ENCODE measurements at regions not wholly inside any gene's neighbourhood (a gene's known extent, or its start where the extent isn't known, plus 50 kb on each side); places are given as distances from the start of the nearest gene placed in this dataset.

- Histone ChIP-seq H3K9me3 (ENCODE audit: low read depth, low read length) (no peaks in the 10 kb centered on the region), H3K4me1 (ENCODE audit: insufficient read depth, low read length) (peaks cover 51% of the 10 kb centered on the region), H3K4me3 (ENCODE audit: low read length) (no peak overlapping the region), H3K27me3 (ENCODE audit: insufficient read depth, low read length) (no peaks in the 10 kb centered on the region)
These were observed 95.5 kb downstream of the CEBPB start for GRCh38 chr20:50286174-50286511.

GRCh38 chr20:50286609-50287008 lies 96.0 kb downstream of the CEBPB start:
- no peaks in the 10 kb centered on the region for H3K9me3 ChIP-seq (ENCODE audit: low read depth, low read length)
- no peak overlapping the region for H3K4me3 ChIP-seq (ENCODE audit: low read length)
- peaks cover 54% of the 10 kb centered on the region for H3K4me1 ChIP-seq (ENCODE audit: insufficient read depth, low read length)
- H3K27me3 ChIP-seq (ENCODE audit: insufficient read depth, low read length) = no peaks in the 10 kb centered on the region

- Histone ChIP-seq H3K27me3 (ENCODE audit: insufficient read depth, low read length) (no peaks in the 10 kb centered on the region), H3K4me1 (ENCODE audit: insufficient read depth, low read length) (peaks cover 54% of the 10 kb centered on the region), H3K9me3 (ENCODE audit: low read depth, low read length) (no peaks in the 10 kb centered on the region)
These were observed 96.9 kb downstream of the CEBPB start for GRCh38 chr20:50287512-50287911.

GRCh38 chr20:50288128-50288623 lies 97.5 kb downstream of the CEBPB start:
- Histone ChIP-seq H3K27me3 (ENCODE audit: insufficient read depth, low read length) (no peaks in the 10 kb centered on the region), H3K4me1 (ENCODE audit: insufficient read depth, low read length) (peaks cover 54% of the 10 kb centered on the region), H3K9me3 (ENCODE audit: low read depth, low read length) (no peaks in the 10 kb centered on the region), H3K4me3 (ENCODE audit: low read length) (no peak overlapping the region)

More at GRCh38 chr20:50287512-50287911, 96.9 kb downstream of the CEBPB start:
- no peak overlapping the region for H3K4me3 ChIP-seq (ENCODE audit: low read length)

GRCh38 chr20:50289581-50289980 lies 99.0 kb downstream of the CEBPB start:
- Histone ChIP-seq H3K9me3 (ENCODE audit: low read depth, low read length) (no peaks in the 10 kb centered on the region), H3K4me1 (ENCODE audit: insufficient read depth, low read length) (peaks cover 43% of the 10 kb centered on the region), H3K4me3 (ENCODE audit: low read length) (no peak overlapping the region), H3K27me3 (ENCODE audit: insufficient read depth, low read length) (no peaks in the 10 kb centered on the region)

GRCh38 chr20:50290112-50290511 lies 99.5 kb downstream of the CEBPB start:
- Histone ChIP-seq H3K27me3 (ENCODE audit: insufficient read depth, low read length) (no peaks in the 10 kb centered on the region), H3K4me1 (ENCODE audit: insufficient read depth, low read length) (peaks cover 38% of the 10 kb centered on the region), H3K4me3 (ENCODE audit: low read length) (no peak overlapping the region), H3K9me3 (ENCODE audit: low read depth, low read length) (no peaks in the 10 kb centered on the region)

- Histone ChIP-seq H3K9me3 (ENCODE audit: low read depth, low read length) (no peaks in the 10 kb centered on the region), H3K4me1 (ENCODE audit: insufficient read depth, low read length) (peaks cover 31% of the 10 kb centered on the region), H3K4me3 (ENCODE audit: low read length) (no peak overlapping the region), H3K27me3 (ENCODE audit: insufficient read depth, low read length) (no peaks in the 10 kb centered on the region)
These were observed 100.2 kb downstream of the CEBPB start for GRCh38 chr20:50290808-50291207.

GRCh38 chr20:50291254-50292078 lies 100.8 kb downstream of the CEBPB start:
- Histone ChIP-seq H3K4me1 (ENCODE audit: insufficient read depth, low read length) (peaks cover 26% of the 10 kb centered on the region), H3K4me3 (ENCODE audit: low read length) (no peak overlapping the region), H3K27me3 (ENCODE audit: insufficient read depth, low read length) (no peaks in the 10 kb centered on the region), H3K9me3 (ENCODE audit: low read depth, low read length) (no peaks in the 10 kb centered on the region)

GRCh38 chr20:50292079-50292590 lies 101.5 kb downstream of the CEBPB start:
- H3K4me1 ChIP-seq (ENCODE audit: insufficient read depth, low read length) = peaks cover 32% of the 10 kb centered on the region
- no peak overlapping the region for H3K4me3 ChIP-seq (ENCODE audit: low read length)
- H3K27me3 ChIP-seq (ENCODE audit: insufficient read depth, low read length) = no peaks in the 10 kb centered on the region
- no peaks in the 10 kb centered on the region for H3K9me3 ChIP-seq (ENCODE audit: low read depth, low read length)

GRCh38 chr20:50292591-50293283 lies 102.1 kb downstream of the CEBPB start:
- Histone ChIP-seq H3K9me3 (ENCODE audit: low read depth, low read length) (no peaks in the 10 kb centered on the region), H3K4me3 (ENCODE audit: low read length) (no peak overlapping the region), H3K27me3 (ENCODE audit: insufficient read depth, low read length) (no peaks in the 10 kb centered on the region), H3K4me1 (ENCODE audit: insufficient read depth, low read length) (peaks cover 38% of the 10 kb centered on the region)

- H3K4me3 ChIP-seq (ENCODE audit: low read length) = no peak overlapping the region
- H3K27me3 ChIP-seq (ENCODE audit: insufficient read depth, low read length) = no peaks in the 10 kb centered on the region
- H3K4me1 ChIP-seq (ENCODE audit: insufficient read depth, low read length) = peaks cover 46% of the 10 kb centered on the region
- no peaks in the 10 kb centered on the region for H3K9me3 ChIP-seq (ENCODE audit: low read depth, low read length)
These were observed 102.9 kb downstream of the CEBPB start for GRCh38 chr20:50293284-50294139.

- H3K4me1 ChIP-seq (ENCODE audit: insufficient read depth, low read length) = peaks cover 51% of the 10 kb centered on the region
- no peaks in the 10 kb centered on the region for H3K9me3 ChIP-seq (ENCODE audit: low read depth, low read length)
- H3K4me3 ChIP-seq (ENCODE audit: low read length) = no peak overlapping the region
- H3K27me3 ChIP-seq (ENCODE audit: insufficient read depth, low read length) = no peaks in the 10 kb centered on the region
These were observed 103.8 kb downstream of the CEBPB start for GRCh38 chr20:50294164-50295088.

GRCh38 chr20:50295345-50295744 lies 104.7 kb downstream of the CEBPB start:
- Histone ChIP-seq H3K4me1 (ENCODE audit: insufficient read depth, low read length) (peaks cover 51% of the 10 kb centered on the region), H3K9me3 (ENCODE audit: low read depth, low read length) (no peaks in the 10 kb centered on the region), H3K27me3 (ENCODE audit: insufficient read depth, low read length) (no peaks in the 10 kb centered on the region), H3K4me3 (ENCODE audit: low read length) (no peak overlapping the region)
